ENCODE measurements at regions not wholly inside any gene's neighbourhood (a gene's known extent, or its start where the extent isn't known, plus 50 kb on each side); places are given as distances from the start of the nearest gene placed in this dataset.

- intact Hi-C loops (cut with DNase I) = no loop called here
- DNase-seq (no peak), ATAC-seq (no peak)
- no peaks in the 10 kb centered on the region for H3K27me3 ChIP-seq
- H3K27ac ChIP-seq = no peak overlapping the region
- H3K4me1 ChIP-seq = no peaks in the 10 kb centered on the region
- no peaks in the 10 kb centered on the region for H3K9me3 ChIP-seq
- TF ChIP-seq, protein P1, sequence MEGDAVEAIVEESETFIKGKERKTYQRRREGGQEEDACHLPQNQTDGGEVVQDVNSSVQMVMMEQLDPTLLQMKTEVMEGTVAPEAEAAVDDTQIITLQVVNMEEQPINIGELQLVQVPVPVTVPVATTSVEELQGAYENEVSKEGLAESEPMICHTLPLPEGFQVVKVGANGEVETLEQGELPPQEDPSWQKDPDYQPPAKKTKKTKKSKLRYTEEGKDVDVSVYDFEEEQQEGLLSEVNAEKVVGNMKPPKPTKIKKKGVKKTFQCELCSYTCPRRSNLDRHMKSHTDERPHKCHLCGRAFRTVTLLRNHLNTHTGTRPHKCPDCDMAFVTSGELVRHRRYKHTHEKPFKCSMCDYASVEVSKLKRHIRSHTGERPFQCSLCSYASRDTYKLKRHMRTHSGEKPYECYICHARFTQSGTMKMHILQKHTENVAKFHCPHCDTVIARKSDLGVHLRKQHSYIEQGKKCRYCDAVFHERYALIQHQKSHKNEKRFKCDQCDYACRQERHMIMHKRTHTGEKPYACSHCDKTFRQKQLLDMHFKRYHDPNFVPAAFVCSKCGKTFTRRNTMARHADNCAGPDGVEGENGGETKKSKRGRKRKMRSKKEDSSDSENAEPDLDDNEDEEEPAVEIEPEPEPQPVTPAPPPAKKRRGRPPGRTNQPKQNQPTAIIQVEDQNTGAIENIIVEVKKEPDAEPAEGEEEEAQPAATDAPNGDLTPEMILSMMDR (IDR thresholded peaks at IDR 0.05) = no peak
- H3K4me3 ChIP-seq = no peak overlapping the region
- peaks cover 9% of the 10 kb centered on the region for H3K36me3 ChIP-seq
These were observed 138.0 kb downstream of the ZFAND4 start for GRCh38 chr10:45534572-45534971.

GRCh38 chr10:45532480-45532879 is 140.1 kb downstream of the ZFAND4 start:
- Histone ChIP-seq H3K36me3 (peaks cover 9% of the 10 kb centered on the region), H3K4me1 (no peaks in the 10 kb centered on the region), H3K4me3 (no peak overlapping the region), H3K27me3 (no peaks in the 10 kb centered on the region), H3K9me3 (no peaks in the 10 kb centered on the region), H3K27ac (no peak overlapping the region)
- ATAC-seq = peak; percentile 36
- DNase-seq = no peak
- intact Hi-C loops (cut with DNase I) = no loop called here
- TF ChIP-seq, protein P1 (IDR thresholded peaks at IDR 0.05) = no peak

- H3K36me3 ChIP-seq = peaks cover 4% of the 10 kb centered on the region
- no peaks in the 10 kb centered on the region for H3K9me3 ChIP-seq
- H3K27ac ChIP-seq = no peak overlapping the region
- DNase-seq = no peak
- H3K4me1 ChIP-seq = no peaks in the 10 kb centered on the region
- TF ChIP-seq, protein P1 (IDR thresholded peaks at IDR 0.05) = no peak
- intact Hi-C loops (cut with DNase I) = no loop called here
- H3K4me3 ChIP-seq = no peak overlapping the region
- no peaks in the 10 kb centered on the region for H3K27me3 ChIP-seq
- ATAC-seq = peak; percentile 31
These were observed 146.2 kb downstream of the ZFAND4 start for GRCh38 chr10:45526309-45526905.

DNA sequence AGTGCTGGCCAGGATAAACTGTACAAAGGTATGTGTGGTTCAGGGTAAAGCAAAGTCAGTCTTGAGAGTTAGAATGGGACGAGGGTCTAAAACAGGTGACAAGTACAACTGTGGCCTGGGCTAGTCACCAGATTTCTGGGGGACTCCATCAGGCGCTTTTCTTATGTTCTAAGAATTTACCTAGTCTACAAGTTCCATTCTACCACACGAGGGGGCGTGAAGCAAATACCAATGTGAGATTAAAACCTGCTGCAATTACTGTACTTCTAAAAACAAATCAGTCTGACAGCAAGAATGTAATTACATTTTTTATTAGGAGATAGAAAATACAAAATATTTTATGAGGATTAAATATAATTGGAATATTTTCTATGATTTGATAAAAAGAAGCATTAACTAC is 146.5 kb downstream of the ALOX5 start:
- TF ChIP-seq, protein P1 (IDR thresholded peaks at IDR 0.05) = no peak
- H3K4me1 ChIP-seq = no peaks in the 10 kb centered on the region
- peaks cover 3% of the 10 kb centered on the region for H3K36me3 ChIP-seq
- H3K4me3 ChIP-seq = no peak overlapping the region
- ATAC-seq (no peak), DNase-seq (no peak)
- no peak overlapping the region for H3K27ac ChIP-seq
- H3K9me3 ChIP-seq = no peaks in the 10 kb centered on the region
- intact Hi-C loops (cut with DNase I) = no loop called here
- no peaks in the 10 kb centered on the region for H3K27me3 ChIP-seq

GRCh38 chr10:45518741-45519140 is 144.7 kb downstream of the ALOX5 start:
- H3K4me3 ChIP-seq = no peak overlapping the region
- no peaks in the 10 kb centered on the region for H3K9me3 ChIP-seq
- H3K27me3 ChIP-seq = no peaks in the 10 kb centered on the region
- DNase-seq (no peak), ATAC-seq (no peak)
- intact Hi-C loops (cut with DNase I) = no loop called here
- H3K27ac ChIP-seq = no peak overlapping the region
- H3K4me1 ChIP-seq = peaks cover 8% of the 10 kb centered on the region
- H3K36me3 ChIP-seq = no peaks in the 10 kb centered on the region
- TF ChIP-seq, protein P1 (IDR thresholded peaks at IDR 0.05) = no peak

DNA sequence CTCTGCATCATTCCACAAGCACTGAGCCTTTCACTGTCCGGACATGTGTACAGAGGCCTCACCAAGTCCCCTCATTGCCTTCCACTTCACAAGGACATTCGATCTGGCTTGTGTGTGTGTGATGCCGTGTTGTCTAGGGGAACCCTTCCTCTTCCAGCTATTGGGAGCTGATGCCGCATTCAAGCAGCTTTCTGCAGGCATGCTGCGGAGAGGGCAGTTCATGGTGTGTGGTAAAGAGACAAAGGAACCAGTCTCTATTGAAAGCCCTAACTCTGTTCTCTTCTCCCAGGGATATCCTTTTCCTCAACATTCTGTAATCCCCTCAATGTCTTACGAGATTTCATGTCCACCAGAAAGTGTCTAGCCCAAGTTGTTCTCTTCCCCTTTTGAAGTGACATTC is 141.6 kb downstream of the ALOX5 start:
- Histone ChIP-seq H3K36me3 (no peaks in the 10 kb centered on the region), H3K27me3 (no peaks in the 10 kb centered on the region), H3K9me3 (no peaks in the 10 kb centered on the region), H3K4me3 (no peak overlapping the region), H3K27ac (no peak overlapping the region), H3K4me1 (peaks cover 8% of the 10 kb centered on the region)
- no peak for DNase-seq
- no peak for ATAC-seq
- intact Hi-C loops (cut with DNase I) = no loop called here
- TF ChIP-seq, protein P1 (IDR thresholded peaks at IDR 0.05) = no peak
